Osteoblast (primary cell): ENCODE measurements at regions not wholly inside any gene's neighbourhood (a gene's known extent, or its start where the extent isn't known, plus 50 kb on each side); places are given as distances from the start of the nearest gene placed in this dataset.
"Not testable (repeated sequence)": the region's sequence is repeated elsewhere in the genome, so short reads cannot be mapped to it uniquely, and the experiment has no call there.

ENCODE experiments used
- DNase-seq: peaks from one replicate; pipeline ENCODE4 v3.0.0; 2011; ENCODE audit warnings: low spot score, mixed read lengths; ENCODE audit not compliant: insufficient read length; ENCODE audit errors: missing footprints
- H2AFZ ChIP-seq: 2 replicates; pipeline ENCODE4 v1.6.0; 2011; ENCODE audit warnings: mild to moderate bottlenecking, low read length
- H3K27ac ChIP-seq: 2 replicates; pipeline ENCODE4 v1.5.1; 2011; ENCODE audit warnings: mild to moderate bottlenecking, low read depth, low read length, moderate library complexity
- H3K27me3 ChIP-seq: 2 replicates; pipeline ENCODE4 v1.6.0; 2012; ENCODE audit warnings: mild to moderate bottlenecking, control low read depth, inconsistent platforms, low read length, moderate library complexity; ENCODE audit not compliant: insufficient read depth
- H3K36me3 ChIP-seq: 2 replicates; pipeline ENCODE4 v1.5.1; 2011; ENCODE audit warnings: mild to moderate bottlenecking, low read length, control low read depth, moderate library complexity; ENCODE audit not compliant: insufficient read depth
- H3K4me1 ChIP-seq: 2 replicates; pipeline ENCODE4 v1.5.1; 2011; ENCODE audit warnings: mild to moderate bottlenecking, low read length, control low read depth, moderate library complexity; ENCODE audit not compliant: insufficient read depth
- H3K4me2 ChIP-seq: 2 replicates; pipeline ENCODE4 v1.6.0; 2011; ENCODE audit warnings: mild to moderate bottlenecking, low read length; ENCODE audit not compliant: insufficient read depth
- H3K4me3 ChIP-seq: fragments of 200-600 bp; sonication (generic); 3 replicates; pipeline ENCODE4 v1.5.1; 2012; ENCODE audit warnings: mild to moderate bottlenecking, low read length, inconsistent platforms; ENCODE audit not compliant: insufficient read depth
- H3K79me2 ChIP-seq: 2 replicates; pipeline ENCODE4 v1.6.0; 2012; ENCODE audit warnings: mild to moderate bottlenecking, low read length, control low read depth, inconsistent platforms; ENCODE audit not compliant: insufficient read depth
- H3K9me3 ChIP-seq: 2 replicates; pipeline ENCODE4 v1.5.1; 2011; ENCODE audit warnings: low read depth, low read length, control low read depth
- H4K20me1 ChIP-seq: 2 replicates; pipeline ENCODE4 v1.6.0; 2012; ENCODE audit warnings: mild to moderate bottlenecking, low read length, control low read depth; ENCODE audit not compliant: insufficient read depth
- CTCF ChIP-seq: IDR thresholded peaks from 2 replicates; pipeline ENCODE4 v1.5.1; 2011; ENCODE audit warnings: mild to moderate bottlenecking, low read depth, low read length, moderate library complexity; ENCODE audit errors: extremely low read depth

- no peaks in the 10 kb centered on the region for H3K79me2 ChIP-seq
- H3K36me3 ChIP-seq, result no peaks in the 10 kb centered on the region
These were observed 1849.2 kb upstream of the C9orf72 start for GRCh38 chr9:29422438-29422837.

GRCh38 chr9:29432191-29432590 is 1858.9 kb upstream of the C9orf72 start:
- Histone ChIP-seq H3K79me2 (no peaks in the 10 kb centered on the region), H3K27ac (no peak overlapping the region), H3K4me1 (no peaks in the 10 kb centered on the region), H3K36me3 (no peaks in the 10 kb centered on the region), H3K4me2 (no peak overlapping the region), H4K20me1 (no peaks in the 10 kb centered on the region), H2AFZ (no peak overlapping the region), H3K27me3 (no peaks in the 10 kb centered on the region), H3K9me3 (no peaks in the 10 kb centered on the region), H3K4me3 (no peak overlapping the region)
- TF ChIP-seq CTCF, result no peak
- DNase-seq, result no peak

More at GRCh38 chr9:29422438-29422837, 1849.2 kb upstream of the C9orf72 start:
- Histone ChIP-seq H3K4me1 (no peaks in the 10 kb centered on the region), H3K9me3 (no peaks in the 10 kb centered on the region), H2AFZ (no peak overlapping the region), H3K4me3 (no peak overlapping the region), H3K27me3 (no peaks in the 10 kb centered on the region), H4K20me1 (no peaks in the 10 kb centered on the region), H3K4me2 (no peak overlapping the region), H3K27ac (no peak overlapping the region)
- DNase-seq, result no peak
- TF ChIP-seq CTCF, result no peak

GRCh38 chr9:29432656-29433055 is 1859.4 kb upstream of the C9orf72 start:
- H3K9me3 ChIP-seq, H2AFZ ChIP-seq, H3K4me3 ChIP-seq, H3K4me2 ChIP-seq, DNase-seq, H3K27me3 ChIP-seq, H3K79me2 ChIP-seq, H3K36me3 ChIP-seq, H3K4me1 ChIP-seq, H3K27ac ChIP-seq, H4K20me1 ChIP-seq: not testable (repeated sequence)

- H3K27ac ChIP-seq, result no peak overlapping the region
- no peak overlapping the region for H2AFZ ChIP-seq
- no peaks in the 10 kb centered on the region for H3K27me3 ChIP-seq
- H4K20me1 ChIP-seq, result no peaks in the 10 kb centered on the region
- no peak overlapping the region for H3K4me2 ChIP-seq
- no peak for TF ChIP-seq CTCF
- no peak overlapping the region for H3K4me3 ChIP-seq
- H3K4me1 ChIP-seq, result no peaks in the 10 kb centered on the region
- H3K79me2 ChIP-seq, result no peaks in the 10 kb centered on the region
- DNase-seq, result no peak
- H3K9me3 ChIP-seq, result no peaks in the 10 kb centered on the region
- H3K36me3 ChIP-seq, result no peaks in the 10 kb centered on the region
These were observed 1862.1 kb upstream of the C9orf72 start for GRCh38 chr9:29435368-29435767.

- Histone ChIP-seq H4K20me1 (no peaks in the 10 kb centered on the region), H3K79me2 (no peaks in the 10 kb centered on the region), H3K4me3 (no peak overlapping the region), H3K27ac (no peak overlapping the region), H3K9me3 (no peaks in the 10 kb centered on the region), H3K4me1 (no peaks in the 10 kb centered on the region), H3K4me2 (no peak overlapping the region), H2AFZ (no peak overlapping the region), H3K27me3 (no peaks in the 10 kb centered on the region), H3K36me3 (no peaks in the 10 kb centered on the region)
- no peak for DNase-seq
- TF ChIP-seq CTCF, result no peak
These were observed 1864.2 kb upstream of the C9orf72 start for GRCh38 chr9:29437526-29437925.
